ENCODE measurements at regions not wholly inside any gene's neighbourhood (a gene's known extent, or its start where the extent isn't known, plus 50 kb on each side); places are given as distances from the start of the nearest gene placed in this dataset.
"Not testable (repeated sequence)": the region's sequence is repeated elsewhere in the genome, so short reads cannot be mapped to it uniquely, and the experiment has no call there.

DNA sequence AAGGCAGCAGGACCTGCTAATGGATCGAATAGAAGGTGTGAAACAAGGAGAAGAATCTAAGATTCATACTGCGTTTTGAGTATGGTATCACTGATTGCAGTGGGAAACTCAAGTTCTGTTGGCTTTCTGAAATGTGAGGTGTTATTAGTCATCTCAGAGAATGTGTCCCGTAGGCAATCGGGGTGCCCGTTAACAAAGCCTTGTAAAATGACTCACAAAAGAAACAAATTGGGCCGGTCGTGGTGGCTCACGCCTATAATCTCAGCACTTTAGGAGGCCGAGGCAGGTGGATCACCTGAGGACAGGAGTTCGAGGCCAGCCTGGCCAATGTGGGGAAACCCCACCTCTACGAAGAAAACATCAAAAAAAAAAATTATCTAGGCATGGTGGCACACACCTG lies 118.2 kb upstream of the C7orf33 start:
- DNase-seq, result no peak

DNA sequence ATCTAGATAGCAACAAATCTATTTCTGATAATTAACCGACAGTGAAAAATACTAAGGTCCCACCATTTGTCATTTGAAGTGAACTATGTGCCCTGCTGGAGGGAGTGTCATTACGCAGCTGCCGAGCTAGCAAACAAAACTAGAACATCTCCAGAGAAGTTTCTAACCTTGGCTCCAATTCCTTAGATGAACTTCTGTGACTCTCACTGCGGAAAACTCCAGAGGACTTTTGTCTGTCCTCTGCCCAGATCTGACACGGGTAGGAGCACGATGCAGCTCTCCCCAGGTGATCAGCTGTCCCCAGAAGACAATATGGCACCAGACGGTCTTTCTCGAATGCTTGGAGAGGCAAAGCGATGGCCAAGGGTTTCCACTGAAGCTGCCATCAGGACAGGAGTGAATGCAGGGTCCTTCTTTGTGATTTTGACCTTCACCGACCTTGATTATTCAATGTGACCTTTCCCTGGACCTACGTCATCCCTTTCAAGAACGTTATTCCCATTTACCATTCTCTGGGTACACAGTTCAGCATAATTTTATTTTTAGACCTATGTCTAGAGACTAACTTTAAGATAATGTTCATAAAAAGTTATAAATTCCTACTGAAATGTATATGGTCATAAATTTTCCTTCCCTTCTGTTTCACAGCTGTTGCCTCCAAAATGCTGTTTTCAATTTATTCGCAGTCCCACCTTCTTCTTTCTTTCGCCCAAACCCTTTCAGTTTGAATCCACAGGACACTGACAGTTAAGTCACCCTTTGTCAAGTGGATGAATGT lies 116.7 kb upstream of the C7orf33 start:
- DNase-seq, result no peak

DNA sequence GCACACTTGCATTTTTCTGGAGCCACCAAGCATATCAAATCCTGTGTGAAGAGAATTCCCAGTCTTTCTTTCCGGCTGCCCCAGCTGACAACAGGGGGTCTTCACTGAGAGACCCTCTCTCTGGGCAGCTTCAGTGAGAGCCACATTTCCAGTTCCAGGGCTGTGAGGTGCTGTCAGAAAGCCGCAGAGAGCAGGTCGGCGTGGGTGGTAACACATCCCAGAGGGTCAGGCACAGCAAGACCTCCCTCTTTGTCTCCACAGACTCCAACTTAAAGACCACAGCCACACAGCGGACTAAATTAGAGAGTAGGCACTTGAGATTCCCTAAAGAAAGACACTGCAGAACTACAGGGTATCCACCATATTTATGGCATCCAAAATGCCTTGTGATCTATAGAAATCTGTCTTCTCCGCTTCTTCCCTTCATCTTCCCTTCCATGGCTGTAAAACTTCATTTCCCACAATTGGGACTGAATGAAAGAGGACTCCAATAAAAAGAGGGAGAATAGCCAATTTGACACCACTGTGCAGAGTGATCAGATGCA lies 116.0 kb upstream of the C7orf33 start:
- DNase-seq, result no peak

DNA sequence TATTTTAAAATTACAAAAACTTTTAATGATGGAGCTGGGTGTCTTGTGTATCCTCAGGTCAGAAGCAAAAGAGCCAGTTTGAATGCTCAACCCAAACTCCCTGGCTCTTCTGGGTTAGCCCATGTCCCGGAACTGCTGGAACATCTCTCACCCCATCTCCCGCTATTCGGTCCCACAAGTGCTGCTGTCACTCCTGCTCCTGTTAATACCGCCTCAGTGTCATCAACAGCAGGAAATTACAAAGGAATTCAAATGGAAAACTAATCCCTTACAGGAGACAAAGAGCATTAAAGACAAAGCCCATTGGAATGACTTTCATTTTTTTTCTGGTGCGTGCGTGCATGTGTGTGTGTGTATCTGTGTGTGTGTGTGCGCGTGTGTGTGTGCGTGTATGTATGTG lies 112.0 kb upstream of the C7orf33 start:
- no peak for DNase-seq

DNA sequence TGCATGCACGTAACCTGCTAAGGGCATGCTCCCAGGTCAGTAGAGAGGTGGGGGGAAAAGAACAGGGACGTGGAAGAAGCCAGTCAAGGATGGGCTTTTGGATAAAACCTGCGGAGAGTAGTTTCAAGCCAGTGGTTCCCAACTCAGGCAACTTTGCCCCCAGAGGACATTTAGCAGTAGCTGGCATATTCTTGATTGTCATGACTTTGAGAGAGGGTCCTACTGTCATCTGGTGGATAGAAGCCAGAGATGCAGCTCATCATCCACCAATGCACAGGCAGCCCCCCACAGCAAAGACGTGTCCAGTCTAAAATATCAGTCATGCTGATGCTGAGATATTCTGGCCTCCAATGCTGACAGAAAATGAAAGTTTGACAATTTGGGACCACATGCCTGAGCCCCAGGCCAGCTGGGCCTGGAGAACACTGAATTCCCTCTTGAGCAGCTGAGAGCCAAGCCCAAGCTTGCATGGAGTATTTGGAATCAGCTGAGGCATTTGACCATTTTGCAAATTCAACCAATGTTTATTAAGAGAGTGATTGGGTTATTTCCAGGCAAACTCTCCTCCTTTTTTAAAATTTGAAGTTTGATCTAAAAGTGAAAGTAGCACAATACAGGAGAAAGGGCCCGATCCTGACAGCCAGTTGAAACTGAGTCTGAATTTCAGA lies 110.0 kb upstream of the C7orf33 start:
- DNase-seq, result no peak

DNA sequence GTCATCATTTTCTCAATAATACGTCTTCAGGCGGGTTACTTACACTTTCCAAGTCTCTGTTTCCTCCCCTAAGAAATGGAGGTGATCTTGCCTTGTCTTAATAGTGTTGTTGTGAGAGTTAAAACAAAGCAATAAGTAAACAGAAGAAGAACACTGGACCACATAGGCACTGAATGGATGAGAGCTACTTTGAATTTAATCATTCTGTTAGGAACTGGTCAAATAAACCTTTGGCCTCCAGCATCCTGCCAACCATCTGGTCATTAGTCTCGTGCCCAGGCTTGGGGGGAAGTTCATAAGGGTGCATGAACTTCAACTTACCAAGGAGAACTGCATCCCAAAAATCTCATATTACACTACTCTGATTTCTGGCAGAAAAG lies 109.4 kb upstream of the C7orf33 start:
- DNase-seq, result no peak

DNA sequence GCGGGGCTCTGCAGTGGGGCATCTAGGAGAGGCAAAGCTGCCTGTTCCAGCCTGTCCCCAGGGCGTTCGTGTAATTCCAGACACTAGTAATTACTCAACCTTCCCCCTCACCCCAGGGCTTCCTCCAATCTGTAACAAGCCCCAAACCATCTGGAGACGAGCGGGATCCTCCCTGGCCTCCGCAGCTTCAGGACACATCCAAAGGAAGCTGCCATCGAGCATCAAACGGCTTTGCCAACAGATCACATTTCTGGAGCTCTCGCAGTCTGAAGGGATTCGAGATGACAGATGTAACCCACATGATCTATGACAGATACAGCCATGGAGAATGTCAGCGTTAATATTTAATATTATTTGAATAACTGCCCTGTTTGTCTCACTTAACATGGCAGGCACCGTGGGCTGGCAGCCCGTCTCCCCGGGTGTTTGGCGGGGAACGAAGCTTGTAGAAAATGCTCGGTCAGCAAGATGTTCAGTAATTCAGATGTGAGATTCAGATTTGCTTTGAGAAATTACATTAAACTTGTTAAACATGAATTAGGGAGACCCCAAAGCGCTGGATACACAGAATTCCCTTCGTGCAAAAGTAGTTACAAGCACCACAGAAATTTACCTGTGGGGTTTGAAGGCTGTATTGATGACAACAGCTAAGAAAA lies 108.5 kb upstream of the C7orf33 start:
- DNase-seq, result no peak

DNA sequence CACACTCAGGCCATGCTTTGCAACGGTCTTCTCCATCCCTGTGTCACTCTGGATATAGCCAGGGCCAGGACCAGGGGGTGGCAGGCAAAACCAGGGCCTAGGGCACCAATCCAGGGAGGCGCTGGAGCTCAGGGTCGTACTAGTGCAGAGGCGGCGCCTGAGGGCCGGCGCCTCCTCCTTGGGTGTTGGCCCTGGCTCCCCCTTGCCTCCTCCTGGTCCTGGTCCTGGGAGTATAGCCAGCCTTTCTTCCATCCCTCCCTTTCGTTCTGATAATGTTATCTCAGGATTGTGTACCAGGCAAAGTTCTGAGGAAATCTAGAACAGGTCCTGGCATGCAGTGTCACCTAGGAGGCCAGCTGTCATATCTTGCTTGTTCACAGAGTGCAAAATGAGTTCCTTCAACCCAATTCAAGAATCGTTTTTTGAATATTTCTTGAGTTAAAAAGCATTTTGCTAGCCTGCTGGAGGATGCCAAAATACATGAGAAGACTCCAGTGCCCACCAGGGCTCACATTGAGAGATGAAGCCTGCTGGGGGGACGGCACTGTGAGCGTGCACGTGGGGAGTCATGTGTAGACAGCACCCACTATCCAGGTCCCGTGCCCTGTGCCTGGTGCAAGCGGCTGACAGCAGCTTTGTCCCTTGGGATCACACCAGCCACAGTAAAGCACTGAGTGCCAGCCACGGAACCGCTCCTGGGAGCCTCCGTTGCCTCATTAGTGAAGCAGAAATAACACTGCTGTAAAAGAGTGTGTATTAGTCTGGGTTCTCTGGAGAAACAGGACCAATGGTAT lies 106.9 kb upstream of the C7orf33 start:
- no peak for DNase-seq

DNA sequence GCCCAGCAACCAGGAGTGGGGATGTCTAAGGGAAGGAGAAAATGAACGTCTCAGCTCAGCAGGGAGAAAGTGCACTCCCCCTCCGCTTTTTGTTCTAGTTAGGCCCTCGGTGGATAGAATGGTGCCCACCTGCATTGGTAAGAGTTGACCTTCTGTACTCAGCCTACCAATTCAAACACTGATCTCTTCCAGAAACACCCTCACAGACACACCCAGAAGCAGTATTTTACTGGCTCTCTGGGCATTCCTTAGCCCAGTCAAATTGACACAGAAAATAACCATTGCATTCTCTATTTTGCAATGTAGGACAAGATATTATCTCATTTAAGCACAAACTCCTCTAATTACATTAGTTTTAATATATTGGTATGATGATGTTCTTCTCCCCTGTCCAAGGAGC lies 106.1 kb upstream of the C7orf33 start:
- no peak for DNase-seq

DNA sequence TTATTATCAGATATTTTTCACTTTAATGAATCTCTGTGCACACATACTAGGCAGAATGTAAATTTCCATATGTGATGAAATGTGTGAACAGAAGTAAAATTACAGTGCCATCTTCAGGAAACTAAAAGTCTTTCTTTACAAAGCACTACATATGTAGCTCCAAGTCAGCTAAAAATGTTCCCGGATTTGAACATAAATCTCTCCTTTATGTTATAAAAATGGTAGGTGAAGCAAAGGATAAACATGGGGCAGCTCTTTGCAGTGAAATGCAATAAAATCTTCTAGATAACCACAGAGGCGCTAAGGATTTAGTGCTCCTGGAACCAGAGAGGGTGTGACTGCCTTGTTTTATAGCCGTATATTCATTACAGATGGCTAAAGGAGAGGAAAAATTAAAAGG lies 104.9 kb upstream of the C7orf33 start:
- DNase-seq, result no peak

DNA sequence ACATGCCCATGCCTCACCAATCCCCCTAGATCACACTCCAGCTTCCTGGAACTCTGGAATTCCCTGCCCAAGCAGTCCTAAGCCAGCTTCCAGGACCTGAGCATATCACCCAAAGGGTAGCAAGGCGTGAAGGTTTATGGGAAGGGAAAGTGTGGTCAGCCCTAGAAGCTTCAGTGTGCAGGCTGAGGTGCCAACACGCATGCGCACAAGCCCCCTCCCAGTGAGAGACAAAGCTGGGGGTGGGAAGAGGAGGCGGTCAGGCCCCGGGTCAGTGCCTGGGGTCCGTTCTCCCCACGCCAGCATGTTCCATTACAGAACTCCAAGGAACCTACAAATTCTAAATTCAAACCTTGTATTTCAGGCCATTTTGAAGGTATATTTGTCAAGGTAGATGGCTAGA lies 103.6 kb upstream of the C7orf33 start:
- no peak for DNase-seq

DNA sequence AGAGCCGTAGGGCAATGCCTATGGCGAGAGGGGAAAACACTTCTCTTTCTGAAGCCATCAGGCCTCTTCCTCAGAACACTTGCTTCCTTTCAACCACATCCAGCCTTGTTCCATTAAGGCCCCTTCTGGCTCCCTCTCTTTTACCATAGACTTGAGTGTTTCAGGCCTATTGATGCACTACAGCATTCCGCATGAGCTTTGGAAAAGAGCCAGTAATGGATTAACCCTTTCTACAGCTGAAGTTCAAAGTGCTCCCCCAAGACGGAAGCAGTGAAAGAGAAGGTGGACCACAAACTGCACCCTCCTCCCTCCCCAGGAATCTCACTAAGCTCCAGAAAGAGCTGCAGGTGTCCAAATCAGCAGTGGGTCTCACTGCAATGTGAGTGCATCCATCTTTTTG lies 102.7 kb upstream of the C7orf33 start:
- no peak for DNase-seq

DNA sequence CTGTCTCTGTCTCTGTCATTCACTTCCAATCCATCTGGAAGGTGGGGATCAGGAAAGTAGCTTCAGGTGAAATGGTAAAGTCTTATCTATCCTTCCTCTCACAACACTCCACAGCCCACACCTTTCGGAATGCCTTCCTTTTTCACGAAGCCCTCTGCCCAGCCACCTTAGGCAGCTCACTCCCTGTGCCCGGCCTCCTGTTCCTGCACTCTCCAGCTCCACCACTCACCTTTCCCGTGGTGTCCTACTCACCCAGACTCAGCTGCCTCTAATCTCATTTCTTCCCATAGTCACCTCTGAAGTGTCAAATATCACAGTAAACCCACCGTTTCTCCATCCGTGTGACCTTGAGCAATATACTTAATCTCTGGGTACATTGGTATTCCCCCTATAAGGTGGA lies 100.9 kb upstream of the C7orf33 start:
- DNase-seq, result no peak

DNA sequence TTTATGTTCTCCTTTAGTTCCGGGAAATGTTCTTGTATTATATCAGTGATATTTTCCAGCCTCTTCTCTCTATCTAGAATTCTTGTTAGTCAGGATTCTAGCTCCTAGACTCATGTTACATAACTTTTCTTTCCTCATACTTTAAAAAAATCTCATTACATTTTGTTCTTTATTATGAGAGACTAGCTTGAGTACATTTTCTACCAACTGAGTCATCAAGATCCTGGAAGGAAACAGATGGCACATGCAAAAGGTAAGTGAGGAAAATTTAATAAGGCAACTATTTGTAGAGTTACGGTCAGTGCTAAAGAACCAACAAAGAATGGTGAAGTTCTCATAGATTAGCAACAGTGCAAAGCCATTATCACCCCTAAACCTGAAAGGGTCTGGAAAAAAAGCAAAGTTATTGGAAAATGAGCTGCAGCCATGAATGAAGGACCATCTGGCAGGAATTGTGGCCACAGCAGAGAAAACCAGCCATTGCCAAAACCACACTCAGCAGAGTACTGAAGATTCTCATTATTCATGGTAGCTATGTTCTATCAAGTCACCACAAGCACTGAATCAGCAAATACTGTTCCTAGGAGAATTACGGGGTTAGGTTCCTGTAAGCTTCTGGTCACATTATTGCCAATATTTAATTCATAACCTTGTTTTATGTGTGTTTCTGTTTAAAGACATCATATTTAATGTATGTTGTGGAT lies 98.3 kb upstream of the C7orf33 start:
- DNase-seq, result no peak

DNA sequence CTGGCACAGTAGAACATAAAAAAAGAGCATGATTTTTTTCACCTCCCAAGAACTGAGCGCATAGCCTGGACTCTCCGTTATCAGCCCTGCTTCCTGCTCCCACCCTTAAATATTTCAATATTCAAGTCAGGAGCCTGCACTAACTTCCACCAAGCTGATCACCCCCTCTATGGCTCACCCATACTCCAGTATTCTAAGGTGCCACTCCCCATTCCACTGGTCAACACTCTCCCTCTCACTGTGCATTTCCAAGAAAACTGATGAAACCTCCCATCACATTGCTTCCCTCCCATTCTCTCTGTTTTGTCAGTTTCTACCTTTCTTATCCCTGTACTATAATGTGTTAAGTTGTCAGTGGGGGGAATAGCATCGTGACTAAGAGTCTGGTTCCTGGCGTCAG lies 95.0 kb upstream of the C7orf33 start:
- DNase-seq, result no peak

DNA sequence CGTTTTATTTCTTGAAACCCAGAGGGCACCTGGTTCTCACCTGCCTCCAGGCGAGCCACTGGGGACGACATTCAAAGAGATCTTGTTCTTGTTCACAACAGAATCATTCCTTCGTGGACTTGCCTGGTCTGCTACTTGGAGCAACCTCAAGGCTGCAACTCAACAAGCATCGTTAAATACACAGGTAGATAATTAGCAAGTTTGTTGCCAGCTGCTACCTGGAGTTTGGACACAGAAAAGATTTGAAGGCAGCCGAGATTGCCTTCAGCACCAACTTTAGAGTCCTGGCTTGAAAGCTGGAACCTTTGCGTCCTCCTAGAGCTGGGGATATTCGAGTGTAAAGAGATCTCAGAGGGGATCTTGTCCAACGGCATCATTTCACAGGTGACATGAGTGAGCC lies 89.6 kb upstream of the C7orf33 start:
- DNase-seq, result no peak

DNA sequence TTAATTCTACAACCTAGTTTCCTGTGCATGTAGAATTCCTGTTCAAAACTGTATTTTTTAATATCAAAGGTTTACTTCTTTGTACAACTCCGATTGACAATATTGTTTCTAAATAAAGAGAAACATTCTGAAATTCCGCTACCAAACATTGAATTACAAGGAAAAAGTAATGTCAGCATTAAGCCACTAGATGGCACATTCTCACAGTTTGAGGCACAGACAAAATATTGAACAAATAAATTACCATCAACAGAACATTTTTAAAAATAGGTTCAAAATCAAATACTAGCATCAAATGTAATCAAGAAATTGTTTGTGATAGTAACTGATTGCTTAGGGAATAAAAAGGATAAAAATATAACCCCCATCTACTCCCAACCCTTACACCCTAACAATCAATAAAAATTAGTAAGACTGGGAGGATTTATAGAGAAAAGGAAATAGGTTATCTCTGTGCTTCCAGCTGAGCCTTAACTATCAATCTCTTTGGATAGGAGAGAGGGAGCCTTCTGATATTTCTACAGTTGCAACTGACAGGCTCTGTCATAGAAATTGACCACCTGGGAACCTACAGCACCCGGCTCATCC lies 86.6 kb upstream of the C7orf33 start:
- DNase-seq, result no peak

DNA sequence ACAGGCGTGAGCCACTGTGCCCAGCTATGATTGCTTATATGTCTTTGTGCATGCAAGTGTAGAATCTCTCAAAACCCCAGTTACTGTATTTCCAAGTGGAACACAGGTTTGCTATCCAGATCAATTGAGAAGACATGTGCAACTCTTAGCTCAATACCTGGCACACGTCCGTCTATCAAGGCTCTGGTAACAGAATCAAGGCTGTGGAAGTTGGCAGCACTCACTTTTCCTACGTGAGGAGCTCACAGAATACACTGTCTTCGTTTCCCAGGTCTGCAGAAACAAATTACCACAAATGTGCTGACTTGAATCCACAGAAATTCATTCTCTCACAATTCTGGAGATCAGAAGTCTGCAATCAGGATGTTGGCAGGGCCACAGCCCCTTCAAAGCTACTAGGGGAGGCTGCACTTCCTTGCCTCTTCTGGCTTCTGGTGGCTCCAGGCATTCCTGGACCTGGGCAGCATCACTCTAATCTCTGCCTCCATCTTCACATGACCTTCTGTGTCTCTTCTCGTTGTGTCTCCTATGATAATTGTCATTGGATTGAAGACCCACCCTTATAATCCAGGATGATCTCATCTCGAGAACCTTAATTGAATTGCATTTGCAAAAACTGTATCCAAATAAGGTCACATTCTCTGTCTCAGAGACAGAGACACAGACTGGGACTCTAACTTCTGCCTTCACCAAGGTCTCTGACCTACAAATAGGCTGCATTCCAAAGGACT lies 84.8 kb upstream of the C7orf33 start:
- DNase-seq, result no peak

DNA sequence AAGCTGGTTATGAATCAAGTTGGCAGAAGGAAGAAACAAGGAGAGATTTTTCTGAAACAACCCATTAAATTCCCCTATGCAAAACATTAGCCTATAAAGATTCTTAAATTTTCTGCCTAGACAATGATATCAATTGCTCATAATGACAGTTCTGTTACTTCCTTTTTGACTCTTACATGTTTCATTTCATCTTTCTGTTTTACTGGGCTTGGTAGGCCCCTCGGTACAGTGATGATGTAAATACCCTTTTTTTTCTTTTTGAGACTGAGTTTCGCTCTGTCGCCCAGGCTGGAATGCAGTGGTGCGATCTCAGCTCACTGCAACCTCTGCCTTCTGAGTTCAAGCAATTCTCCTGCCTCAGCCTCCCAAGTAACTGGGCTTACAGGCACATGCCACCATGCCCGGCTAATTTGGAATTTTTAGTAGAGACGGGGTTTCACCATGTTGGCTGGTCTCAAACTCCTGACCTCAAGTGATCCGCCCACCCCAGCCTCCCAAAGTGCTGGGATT lies 83.4 kb upstream of the C7orf33 start:
- DNase-seq, result not testable (repeated sequence)

DNA sequence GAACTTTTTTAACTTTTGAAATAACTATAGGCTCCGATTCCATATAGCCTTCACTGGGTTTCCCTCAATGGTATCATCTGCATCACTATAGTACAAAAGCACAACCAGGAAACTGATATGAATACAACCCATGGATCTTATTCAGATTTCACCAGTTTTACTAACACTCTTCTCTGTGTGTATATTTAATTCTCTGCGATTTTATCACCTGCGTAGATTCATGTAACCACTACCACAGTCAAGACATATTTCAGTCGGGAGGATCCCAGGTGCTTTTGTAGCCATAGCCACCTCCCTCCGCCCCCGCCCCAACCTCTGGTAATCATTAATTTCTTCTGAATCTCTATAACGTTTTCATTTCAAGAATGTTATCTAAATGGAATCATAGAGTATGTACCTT lies 82.8 kb upstream of the C7orf33 start:
- DNase-seq, result no peak

DNA sequence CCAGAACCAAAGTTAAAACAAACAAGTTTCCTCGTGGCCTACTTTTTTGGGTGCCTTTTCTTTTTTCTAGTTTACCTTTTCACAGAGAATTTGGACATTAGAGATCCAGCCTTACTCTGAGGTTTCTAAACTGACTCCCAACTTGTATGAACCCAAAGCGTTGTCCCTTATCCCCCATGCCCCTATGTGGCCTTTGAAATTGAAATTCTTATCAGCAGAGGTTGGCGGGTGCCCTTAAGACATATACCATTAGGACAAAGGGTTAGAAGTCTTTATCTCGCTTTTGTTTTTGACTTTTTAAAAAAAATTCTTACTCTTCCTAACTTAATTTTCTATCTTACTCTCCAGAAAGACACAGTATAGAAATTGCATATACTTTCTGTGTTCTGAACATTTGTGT lies 76.3 kb upstream of the C7orf33 start:
- DNase-seq, result no peak
